ENCODE measurements at regions not wholly inside any gene's neighbourhood (a gene's known extent, or its start where the extent isn't known, plus 50 kb on each side); places are given as distances from the start of the nearest gene placed in this dataset.

DNA sequence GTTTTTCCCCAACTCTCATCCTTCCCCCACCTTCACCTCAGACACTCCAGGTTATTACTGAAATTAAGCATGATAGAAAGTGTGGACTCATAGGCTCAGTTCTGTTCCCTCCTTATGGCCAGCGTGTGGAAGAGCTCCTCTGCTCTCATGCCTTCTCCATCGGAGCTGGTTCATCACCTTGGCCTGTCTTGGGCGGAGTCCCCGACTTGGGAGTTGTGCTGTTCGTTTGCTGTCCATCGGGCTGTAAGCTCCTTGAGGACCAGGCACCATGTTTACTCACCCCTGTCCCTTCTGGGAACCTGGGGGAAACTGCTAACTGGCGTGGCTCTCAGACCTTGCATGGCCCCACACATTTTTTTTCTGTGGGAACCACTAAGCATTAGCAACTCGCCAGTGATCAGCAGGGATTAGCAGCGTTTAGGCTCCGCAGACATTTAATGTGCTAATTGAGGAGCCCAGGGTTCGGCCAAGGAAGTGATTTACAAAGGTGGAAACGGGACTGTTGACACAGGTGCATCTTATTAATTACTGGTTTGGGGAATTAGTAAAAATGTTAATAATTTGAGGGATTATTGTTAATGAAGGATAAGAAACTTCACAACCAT, 123.8 kb downstream of the TM9SF2 start:
- TF ChIP-seq BHLHE40 (IDR thresholded peaks at IDR 0.05; ENCODE audit: borderline replicate concordance) (no peak), TARDBP (IDR thresholded peaks at IDR 0.05) (no peak), ARNT (IDR thresholded peaks at IDR 0.05) (no peak), FOXM1 (IDR thresholded peaks at IDR 0.05; ENCODE audit: borderline replicate concordance) (no peak), FOXK2 (IDR thresholded peaks at IDR 0.05) (no peak), SP1 (IDR thresholded peaks at IDR 0.05) (no peak), CTBP1 (IDR thresholded peaks at IDR 0.05; ENCODE audit: borderline replicate concordance) (no peak), SUZ12 (IDR thresholded peaks at IDR 0.05) (no peak), FOXA1 (IDR thresholded peaks at IDR 0.05) (no peak), HDGF (IDR thresholded peaks at IDR 0.05; ENCODE audit: borderline replicate concordance) (no peak)

Data from HEK293T (cell line).